B cell (primary cell): ENCODE measurements at regions not wholly inside any gene's neighbourhood (a gene's known extent, or its start where the extent isn't known, plus 50 kb on each side); places are given as distances from the start of the nearest gene placed in this dataset.

Experiments
- CTCF ChIP-seq: fragments of 200-600 bp; IDR thresholded peaks from one replicate; pipeline ENCODE4 v1.8.0; 2022; ENCODE audit warnings: antibody characterized with exemption, mild to moderate bottlenecking
- EZH2 ChIP-seq: IDR thresholded peaks from 2 replicates; pipeline ENCODE4 v1.6.1; 2012; ENCODE audit warnings: borderline replicate concordance, low read depth, mild to moderate bottlenecking, moderate library complexity, low read length; ENCODE audit not compliant: insufficient read depth, poor library complexity, severe bottlenecking

- TF ChIP-seq CTCF (no peak), EZH2 (no peak)
Observed at GRCh38 chr2:129233751-129234406, 745.6 kb upstream of the RAB6C start.
